Kidney tubule cell (primary cell): ENCODE measurements at regions not wholly inside any gene's neighbourhood (a gene's known extent, or its start where the extent isn't known, plus 50 kb on each side); places are given as distances from the start of the nearest gene placed in this dataset.
"Not testable (repeated sequence)": the region's sequence is repeated elsewhere in the genome, so short reads cannot be mapped to it uniquely, and the experiment has no call there.

Experiments
- DNase-seq: peaks from one replicate; pipeline ENCODE4 v3.0.0-alpha.2; 2018; ENCODE audit warnings: low spot score

DNA sequence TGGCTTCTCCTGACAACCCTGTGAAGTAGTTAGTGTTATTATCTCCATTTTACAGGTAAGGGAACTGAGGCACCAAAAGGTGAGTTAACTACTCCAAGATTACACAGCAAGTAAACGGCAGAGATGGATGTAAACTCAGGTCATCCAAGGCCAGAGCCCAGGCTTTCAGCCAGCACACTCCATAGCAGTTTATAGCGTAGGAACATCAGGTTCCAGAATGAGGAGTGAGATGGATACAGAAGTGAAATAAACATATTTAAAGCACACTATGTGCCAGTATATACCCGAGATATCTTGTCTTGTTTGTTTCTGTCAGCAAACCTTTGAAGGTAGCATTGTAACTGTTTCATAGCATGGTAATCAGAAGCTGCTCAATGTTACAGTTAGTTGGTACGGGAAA, 279.0 kb downstream of the OXSM start:
- DNase-seq: no peak

DNA sequence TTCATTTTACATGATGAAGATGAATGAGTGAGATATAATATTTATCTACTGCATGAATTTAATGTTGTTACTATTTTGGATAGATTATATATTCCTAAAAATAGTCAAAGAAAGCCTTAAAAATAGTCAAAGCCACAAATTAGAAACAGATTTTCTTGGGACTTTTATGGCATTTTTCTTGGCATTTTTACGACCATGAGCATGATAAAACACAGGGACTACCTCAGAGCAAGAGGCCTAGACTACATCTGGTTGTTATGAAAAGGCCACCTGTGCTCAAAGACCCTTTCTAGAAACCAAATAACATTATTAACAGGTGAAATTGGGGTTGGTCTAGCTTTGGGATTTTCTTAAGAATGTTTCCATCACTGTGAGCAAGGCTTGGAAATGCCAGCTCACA, 281.0 kb downstream of the OXSM start:
- no peak for DNase-seq

DNA sequence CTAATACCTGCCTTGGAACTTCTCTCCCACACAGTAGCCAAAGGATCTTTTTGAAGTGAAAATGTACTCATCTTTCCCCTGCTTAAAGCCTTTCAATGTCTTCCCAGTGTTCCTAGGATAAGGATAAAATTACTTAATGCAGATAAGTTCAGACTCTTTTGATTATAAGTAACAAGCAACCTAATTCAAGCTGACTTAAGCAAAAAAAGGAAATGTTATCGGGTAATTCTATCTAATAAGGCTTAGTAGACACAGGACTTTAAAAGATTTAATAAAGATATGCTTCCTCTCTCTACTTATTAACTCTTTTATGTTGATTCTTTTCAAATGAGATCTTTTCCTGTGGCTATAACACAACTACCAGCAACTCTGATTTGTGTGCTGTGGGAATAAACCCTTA, 284.2 kb downstream of the OXSM start:
- no peak for DNase-seq

DNA sequence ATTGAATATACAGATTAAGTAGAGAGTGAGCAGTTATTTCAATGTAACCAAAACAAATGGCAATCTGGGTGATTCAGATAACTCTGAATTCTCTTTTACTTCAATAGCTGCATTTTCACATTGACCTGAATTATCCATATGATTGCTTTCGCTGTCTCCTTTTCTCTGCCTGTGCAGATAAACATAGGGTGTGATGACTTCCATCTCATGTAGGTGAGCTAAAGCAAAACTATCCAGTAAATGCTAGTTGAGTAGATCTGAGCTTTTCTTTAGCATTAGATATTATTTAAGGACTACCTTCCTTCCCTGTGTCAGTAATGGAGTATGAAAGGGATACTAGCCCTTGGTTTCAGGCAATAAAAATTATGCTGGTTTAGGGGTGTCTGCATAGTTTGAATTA, 288.6 kb downstream of the OXSM start:
- no peak for DNase-seq

DNA sequence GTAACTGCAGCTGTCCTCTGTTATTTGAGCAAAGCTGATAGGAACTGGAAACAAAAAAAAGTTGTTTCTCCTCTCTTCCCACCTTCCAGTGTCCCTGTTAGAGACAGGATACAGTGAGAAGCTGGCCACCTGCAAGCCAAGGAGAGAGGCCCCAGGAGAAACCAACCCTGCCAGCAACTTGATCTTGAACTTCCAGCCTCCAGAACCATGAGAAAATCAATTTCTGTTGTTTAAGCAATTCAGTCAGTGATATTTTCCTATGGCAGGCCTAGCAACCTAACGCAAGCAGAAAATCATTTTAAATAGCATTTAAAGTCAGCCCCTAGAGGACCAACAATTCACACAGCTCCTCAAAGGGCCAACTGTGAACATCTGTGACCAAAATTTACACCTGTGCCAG, 291.3 kb downstream of the OXSM start:
- DNase-seq: no peak

DNA sequence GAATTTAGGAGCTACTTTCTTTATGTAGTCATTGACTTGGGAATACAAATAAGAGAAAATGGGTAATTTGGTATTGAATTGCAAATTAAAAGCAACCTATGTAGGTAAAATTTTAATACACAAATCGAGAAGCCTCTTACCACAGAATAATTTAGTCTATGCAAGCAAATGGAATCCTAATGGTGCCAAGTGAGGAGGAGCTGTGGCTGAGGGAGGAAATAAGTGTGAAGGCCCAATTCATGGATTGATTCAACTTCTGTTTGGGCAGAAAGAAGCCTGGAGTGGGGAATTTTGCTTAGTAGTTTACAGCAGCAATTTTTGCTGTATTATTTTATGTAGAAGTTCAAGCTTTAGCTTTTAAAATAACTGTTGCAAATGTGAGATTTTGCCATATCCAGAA, 291.9 kb downstream of the OXSM start:
- no peak for DNase-seq

DNA sequence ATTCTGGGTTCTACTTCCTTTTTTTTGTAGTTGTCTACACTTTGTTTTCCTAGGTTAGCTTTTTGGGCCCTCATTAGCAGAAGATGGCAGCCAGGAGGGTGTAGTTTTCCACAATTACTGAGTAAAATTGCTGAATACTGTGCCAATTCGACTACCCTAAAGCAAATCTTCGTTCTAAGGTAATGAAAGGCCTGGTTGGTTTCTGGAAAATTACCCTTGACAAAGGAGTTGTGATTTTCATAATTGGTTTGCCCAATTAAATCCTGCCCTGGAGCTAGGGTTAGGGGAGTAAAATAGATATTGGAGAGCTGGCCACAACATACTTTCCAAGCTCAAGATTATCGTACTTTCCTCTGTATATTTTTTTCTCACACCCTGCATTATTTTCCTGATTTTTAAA, 293.0 kb downstream of the OXSM start:
- DNase-seq: no peak

DNA sequence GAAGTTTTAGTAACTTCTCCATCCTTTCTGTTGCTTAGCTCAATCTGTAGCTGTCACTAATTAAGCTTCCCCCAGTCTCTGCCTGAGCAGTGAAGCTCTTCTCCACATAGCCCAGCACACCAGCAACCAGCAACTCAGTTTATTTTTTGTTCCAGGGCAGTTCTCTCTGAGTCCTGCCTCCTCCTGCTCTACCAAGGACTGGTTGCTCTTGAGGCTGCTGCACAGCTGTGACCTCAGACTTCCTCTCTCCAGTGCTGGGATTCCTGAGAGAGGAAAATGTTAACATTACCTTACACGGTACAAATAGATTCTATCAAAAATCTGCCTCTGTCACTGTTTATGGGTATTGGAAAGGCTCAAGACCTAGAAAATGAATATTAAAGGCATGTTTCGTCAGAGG, 294.7 kb downstream of the OXSM start:
- DNase-seq: no peak

DNA sequence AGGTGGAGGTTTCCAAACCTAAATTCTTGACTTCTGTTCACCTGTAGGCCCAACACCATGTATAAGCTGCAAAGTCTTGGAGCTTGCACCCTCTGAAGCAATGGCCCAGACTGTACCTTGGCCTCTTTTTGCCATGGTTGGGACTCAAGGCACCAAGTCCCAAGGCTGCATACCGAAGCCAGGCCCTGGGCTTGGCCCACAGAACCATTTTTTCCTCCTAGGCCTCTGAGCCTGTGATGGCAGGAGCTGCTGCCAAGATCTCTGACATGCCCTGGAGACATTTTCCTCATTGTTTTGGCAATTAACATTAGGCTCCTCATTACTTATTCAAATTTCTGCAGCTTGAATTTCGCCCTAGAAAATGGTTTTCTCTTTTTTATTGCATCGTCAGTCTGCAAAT, 297.9 kb downstream of the OXSM start:
- DNase-seq: no peak

DNA sequence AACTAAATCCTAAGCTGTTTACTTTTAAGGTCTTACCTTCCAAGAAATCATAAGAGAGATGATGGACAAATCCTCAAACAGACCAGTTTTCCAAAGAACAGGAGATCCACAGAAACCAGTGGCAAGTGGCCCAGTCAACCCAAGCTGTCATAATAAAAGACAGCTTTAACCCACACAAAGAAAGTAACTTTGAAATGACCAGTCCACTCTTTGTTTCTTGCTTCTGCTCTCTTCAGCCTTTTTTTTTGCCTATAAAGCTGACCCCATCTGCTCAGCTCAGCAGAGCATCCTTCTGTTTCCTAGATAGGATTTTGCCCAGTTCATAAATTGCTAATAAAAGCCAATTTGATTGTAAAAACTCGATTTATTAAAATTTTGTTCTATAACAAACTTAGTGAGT, 299.4 kb downstream of the OXSM start:
- DNase-seq: no peak

DNA sequence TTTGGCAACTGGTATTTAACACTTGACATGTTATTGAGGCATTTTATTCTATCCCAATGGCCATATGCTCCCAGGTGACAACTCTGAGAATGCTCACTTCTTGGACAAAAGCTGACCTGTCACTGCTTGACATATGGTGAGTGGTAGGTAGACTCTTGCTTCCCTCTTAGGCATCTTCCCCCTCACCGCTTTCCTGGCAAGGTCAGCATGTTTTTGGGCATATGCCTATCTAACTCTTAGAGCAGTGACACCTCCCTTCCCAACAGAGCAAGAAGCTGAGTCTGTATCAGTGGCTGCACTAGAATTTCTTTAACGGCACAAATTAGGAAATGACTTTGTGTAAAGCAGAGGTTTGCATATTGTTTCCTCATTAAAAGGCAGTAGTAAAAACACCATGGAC, 300.7 kb downstream of the OXSM start:
- no peak for DNase-seq

DNA sequence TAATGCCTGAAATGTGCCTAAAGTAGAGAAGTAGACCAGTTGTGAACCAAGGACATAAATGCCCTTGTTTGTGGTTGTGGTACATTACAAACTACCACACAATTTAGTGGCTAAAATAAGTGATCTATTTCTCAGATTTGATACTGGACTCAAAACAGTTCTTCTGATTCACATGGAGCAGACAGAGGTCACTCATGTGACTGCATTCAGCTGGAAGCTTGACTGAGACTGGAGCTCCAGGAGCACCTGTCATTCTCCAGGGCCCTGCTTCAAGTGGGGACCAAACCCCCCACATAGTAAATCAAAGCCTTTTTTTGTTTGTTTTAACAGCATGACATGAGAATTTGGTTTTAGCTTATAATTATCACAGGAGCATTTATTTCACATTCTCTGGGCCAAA, 301.2 kb downstream of the OXSM start:
- peak; percentile 27 for DNase-seq

DNA sequence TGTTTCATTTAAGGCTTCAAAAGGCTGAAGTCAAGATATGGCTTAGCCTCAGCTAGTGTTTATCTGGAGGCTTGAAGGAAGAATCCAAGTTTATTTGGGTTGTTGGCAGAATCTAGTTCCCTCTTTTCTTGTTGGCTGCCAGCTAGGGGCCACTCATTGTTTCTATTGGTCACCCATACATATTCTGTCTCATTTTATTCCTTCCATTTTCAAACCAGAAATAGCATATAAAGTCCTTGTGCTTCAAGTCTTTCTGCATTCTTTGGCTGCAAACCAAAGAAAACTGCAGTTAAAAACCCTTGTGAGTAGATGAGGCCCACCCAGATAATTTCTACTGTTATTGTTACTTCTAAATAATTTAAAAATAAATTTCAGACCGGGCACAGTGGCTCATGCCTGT, 301.7 kb downstream of the OXSM start:
- no peak for DNase-seq

DNA sequence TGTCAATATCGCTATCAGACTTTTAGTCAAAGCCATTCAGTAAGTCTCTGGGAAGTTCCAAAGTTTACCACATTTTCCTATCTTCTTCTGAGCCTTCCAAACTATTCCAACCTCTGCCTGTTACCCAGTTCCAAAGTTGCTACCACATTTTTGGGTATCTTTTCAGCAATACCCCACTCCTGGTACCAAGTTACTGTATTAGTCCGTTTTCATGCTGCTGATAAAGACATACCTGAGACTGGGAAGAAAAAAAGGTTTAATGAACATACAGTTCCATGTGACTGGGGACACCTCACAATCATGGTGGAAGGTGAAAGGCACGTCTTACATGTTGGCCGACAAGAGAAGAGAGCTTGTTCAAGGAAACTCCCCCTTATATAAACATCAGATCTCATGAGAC, 307.2 kb downstream of the OXSM start:
- DNase-seq: not testable (repeated sequence)

DNA sequence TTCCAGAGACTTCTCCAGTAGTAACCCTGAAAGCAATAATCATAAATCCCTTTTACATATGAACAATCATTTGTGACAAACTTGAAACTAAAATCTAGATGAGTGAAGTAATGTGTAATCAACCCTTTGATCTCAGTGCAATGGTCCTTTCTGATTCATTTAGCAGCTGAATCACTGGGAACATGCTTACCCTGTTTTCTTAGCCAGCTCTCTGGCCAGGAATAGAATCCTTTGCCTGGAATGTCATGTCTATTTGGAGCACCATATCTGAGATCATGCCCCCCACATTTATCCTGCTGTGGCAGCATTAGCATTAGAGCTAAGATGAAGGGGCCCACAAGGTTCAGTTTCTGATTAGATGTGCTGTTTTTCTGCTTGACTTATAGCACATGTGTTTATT, 309.8 kb downstream of the OXSM start:
- peak; percentile 90 for DNase-seq

DNA sequence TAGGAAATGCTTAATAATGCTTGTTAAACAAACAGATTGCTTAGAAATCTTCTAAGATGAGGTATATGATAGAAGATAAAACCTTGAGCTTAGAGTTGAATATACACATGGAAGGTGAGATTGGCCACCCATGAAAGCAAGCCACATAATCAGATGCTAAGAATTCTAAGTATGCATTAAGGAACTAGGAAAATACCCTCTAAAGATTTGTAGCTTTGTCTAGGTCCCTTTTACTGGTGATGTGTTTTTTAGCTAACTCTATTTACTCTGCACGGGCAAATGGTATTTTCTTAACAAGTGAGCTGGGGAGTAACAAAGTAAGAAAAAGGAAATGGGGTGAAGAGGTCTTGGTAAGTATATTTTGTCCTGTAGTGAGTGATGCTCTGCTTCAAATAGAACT, 310.3 kb downstream of the OXSM start:
- DNase-seq: peak; percentile 68

DNA sequence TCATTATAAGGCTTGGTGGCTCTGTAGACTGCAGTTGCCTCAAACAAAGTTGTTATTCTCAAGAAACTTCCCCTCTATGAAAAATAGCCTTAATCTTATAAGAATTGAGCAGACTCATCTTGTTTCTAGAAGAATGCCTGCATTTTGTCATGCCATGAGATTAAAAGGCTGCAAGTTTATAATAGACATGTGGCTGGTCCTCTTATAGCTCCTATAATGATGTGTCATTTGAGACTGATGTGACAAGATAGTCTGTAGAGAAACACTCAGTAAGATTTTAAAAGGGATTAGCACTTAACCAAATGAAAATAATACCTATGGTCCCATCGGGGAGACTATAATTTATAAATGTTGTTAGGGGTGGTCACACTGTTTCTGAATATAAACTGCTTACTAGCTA, 312.5 kb downstream of the OXSM start:
- DNase-seq: no peak

DNA sequence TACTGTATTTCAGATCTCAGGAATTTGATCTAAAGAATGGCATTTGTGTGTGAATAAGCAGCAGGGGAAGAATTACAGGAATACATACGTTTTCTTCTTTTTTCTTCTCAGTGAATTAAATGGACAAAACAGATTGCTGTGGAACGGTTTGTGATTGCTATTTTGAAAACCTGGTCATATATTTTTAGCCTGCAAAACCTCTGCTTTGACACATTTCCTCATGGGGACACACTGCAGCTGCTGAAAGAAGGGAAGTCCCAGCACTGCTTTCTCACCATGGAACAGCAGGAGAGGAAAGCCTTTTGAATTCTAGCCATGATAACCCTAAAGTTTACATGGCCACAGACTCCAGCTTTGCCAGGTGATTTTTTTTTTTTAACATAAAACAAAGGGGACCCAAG, 315.0 kb downstream of the OXSM start:
- DNase-seq: no peak

DNA sequence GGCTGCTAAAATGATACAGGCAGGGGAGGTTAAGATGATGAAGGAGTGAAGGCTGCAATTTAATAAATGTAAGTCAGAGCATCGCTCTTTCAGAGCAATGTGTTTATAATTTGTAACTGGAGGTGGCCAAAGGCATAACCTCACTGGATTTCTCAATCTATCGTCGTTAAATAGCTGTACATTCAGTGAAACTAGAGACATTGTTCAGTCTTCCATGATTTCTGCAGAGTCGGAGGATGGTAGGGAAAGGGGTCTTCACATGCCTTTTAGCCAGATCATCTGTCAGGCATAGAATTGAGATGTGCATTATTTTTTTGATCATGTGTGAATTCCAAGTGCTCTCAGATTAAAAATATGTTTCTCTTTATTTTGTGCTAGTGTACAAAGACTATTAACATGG, 315.4 kb downstream of the OXSM start:
- no peak for DNase-seq

DNA sequence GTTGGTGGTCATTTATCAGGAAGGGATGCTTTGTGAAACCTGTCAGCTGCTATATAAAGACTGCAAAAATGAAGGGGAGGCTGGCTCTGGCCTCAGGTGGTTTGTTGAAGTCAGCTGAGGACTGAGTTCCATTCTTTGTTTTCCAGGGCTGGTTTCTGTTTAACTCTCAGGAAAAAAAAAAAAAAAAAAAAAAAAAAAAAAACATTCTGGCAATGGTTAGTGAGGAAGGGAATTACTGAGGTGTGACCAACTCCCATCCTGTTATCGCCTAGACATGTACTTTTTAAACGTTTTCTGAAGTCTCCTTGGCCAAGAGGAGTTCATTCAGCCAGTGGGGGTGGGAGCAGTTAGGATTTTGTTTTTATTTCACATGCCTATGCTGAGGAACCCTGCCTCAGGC, 316.3 kb downstream of the OXSM start:
- peak; percentile 81 for DNase-seq

DNA sequence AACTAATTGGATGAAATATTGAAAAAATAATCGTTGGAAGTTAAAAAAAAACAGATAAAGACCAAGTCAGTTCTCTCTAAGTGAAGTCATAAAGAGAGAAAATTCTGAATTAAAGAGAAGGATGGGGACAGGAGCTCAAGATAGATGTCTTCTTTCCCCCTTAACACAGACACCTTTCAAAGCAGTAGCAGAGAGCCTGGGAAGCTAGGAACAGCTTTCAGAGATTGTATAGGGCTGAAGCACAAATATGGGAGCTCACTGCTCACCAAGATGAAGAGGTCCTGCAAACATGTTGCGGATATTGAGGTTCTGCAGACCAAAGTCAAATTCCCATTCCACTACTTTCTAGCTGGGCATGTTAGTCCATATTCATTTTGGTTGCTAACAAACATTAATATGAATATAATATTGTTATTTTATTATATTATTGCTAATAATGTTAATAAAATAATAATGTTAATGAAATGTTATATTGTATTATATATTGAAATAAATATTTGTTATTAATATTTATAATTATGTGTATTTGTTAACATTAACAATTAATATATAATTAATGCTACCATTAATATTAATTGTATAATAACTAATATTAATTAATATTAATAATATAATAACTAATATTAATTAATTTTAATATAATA, 319.1 kb downstream of the OXSM start:
- no peak for DNase-seq

DNA sequence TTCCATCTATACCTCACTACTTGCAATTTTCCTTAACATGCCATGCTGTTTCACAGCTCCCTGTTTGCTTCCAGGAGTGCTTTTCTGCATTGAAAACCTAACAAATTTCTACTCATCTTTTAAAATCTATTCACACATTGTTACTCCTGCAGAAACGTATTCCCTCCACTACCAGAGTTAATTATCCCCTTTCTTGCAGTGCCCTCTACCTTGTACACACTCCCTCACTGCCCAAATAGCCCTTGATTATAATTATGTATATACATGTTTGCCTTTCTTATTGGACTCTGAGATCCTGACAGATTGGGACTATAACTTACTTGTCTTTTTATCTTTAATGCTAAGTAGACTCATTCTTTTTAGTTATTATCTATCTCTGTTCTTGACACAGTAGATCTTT, 325.0 kb downstream of the OXSM start:
- no peak for DNase-seq

DNA sequence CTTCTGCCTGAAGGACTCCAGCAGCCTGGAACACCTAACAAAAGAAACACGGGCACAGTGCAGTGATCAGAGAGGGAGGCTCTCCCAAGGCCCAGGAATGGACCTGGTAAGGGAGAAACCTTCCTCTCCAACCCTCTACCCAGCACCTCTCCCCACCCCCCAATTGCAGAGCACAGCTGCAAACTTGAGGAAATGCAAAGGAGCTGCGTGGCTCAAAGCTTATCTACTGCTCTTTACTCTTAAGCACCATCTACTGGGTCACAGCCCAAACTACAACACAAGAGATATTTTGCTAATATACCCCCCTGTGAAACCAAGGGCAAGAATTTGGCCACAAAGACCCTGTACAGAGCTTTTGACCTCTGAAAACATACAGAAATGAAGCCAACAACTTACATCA, 328.3 kb downstream of the OXSM start:
- peak; percentile 48 for DNase-seq

DNA sequence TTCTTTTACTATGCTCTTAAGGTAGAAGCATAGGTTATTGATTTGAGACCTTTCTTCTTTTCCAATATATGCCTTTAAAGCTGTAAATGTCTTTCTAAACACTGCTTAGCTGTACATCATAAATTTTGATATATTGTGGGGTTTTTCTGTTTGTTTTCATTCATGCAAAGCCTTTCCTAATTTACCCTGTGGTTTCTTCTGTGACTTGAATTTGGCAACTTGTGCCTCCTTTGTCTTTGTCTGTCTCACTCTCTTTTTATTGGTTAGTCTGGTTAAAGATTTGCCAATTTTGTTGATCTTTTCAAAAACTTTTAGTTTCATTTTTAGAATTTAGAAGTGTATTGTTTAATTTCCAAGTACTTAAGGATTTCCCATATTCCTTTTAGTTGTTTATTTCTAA, 343.1 kb downstream of the OXSM start:
- peak; percentile 11 for DNase-seq

DNA sequence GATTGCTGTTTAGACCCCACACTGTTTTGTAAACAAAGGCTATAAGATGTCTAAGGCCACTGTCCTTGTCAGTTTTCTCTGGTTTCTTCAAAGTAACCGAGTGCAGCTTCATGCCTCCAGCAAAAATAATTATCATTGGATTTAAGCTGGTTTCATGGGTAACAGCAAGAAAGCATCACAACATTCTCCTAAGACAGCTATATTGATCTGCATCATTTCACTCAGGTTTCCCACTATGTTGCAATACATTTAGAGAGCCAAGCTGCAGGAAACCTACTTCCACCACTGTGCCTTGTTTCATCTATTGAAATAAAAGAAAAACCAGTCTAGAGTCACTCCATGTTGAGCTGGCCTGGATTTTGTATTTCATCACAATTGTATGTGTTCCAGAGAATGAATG, 351.4 kb downstream of the OXSM start:
- no peak for DNase-seq
